ENCODE measurements at regions not wholly inside any gene's neighbourhood (a gene's known extent, or its start where the extent isn't known, plus 50 kb on each side); places are given as distances from the start of the nearest gene placed in this dataset.

- FAIRE-seq (no peak), DNase-seq (ENCODE audit: extremely low spot score, insufficient read length, low read depth) (no peak)
Measured at GRCh38 chr16:64580558-64580957, 541.3 kb downstream of the CDH11 start.

- no peak for FAIRE-seq
- no peak for DNase-seq (ENCODE audit: extremely low spot score, insufficient read length, low read depth)
Measured at GRCh38 chr16:64579712-64580111, 542.2 kb downstream of the CDH11 start.

- no peak for DNase-seq (ENCODE audit: extremely low spot score, insufficient read length, low read depth)
- no peak for FAIRE-seq
Measured at GRCh38 chr16:64545768-64546167, 576.1 kb downstream of the CDH11 start.

- DNase-seq (ENCODE audit: extremely low spot score, insufficient read length, low read depth) (no peak), FAIRE-seq (no peak)
Measured at GRCh38 chr16:64544859-64545258, 577.0 kb downstream of the CDH11 start.

- DNase-seq (ENCODE audit: extremely low spot score, insufficient read length, low read depth) (no peak), FAIRE-seq (no peak)
Measured at GRCh38 chr16:64543441-64543840, 578.4 kb downstream of the CDH11 start.

- no peak for FAIRE-seq
- DNase-seq (ENCODE audit: extremely low spot score, insufficient read length, low read depth) = no peak
Measured at GRCh38 chr16:64543031-64543430, 578.8 kb downstream of the CDH11 start.

GRCh38 chr16:64542152-64542551 is 579.7 kb downstream of the CDH11 start:
- FAIRE-seq = no peak
- no peak for DNase-seq (ENCODE audit: extremely low spot score, insufficient read length, low read depth)

- FAIRE-seq (no peak), DNase-seq (ENCODE audit: extremely low spot score, insufficient read length, low read depth) (no peak)
Measured at GRCh38 chr16:64541621-64542020, 580.2 kb downstream of the CDH11 start.

GRCh38 chr16:64540434-64540833 is 581.4 kb downstream of the CDH11 start:
- no peak for DNase-seq (ENCODE audit: extremely low spot score, insufficient read length, low read depth)
- FAIRE-seq = no peak

- FAIRE-seq (no peak), DNase-seq (ENCODE audit: extremely low spot score, insufficient read length, low read depth) (no peak)
Measured at GRCh38 chr16:64539811-64540371, 582.0 kb downstream of the CDH11 start.

- FAIRE-seq = no peak
- no peak for DNase-seq (ENCODE audit: extremely low spot score, insufficient read length, low read depth)
Measured at GRCh38 chr16:64534180-64534780, 587.6 kb downstream of the CDH11 start.

- FAIRE-seq = no peak
- DNase-seq (ENCODE audit: extremely low spot score, insufficient read length, low read depth) = no peak
Measured at GRCh38 chr16:64532691-64533090, 589.2 kb downstream of the CDH11 start.

- FAIRE-seq (no peak), DNase-seq (ENCODE audit: extremely low spot score, insufficient read length, low read depth) (no peak)
Measured at GRCh38 chr16:64532117-64532516, 589.7 kb downstream of the CDH11 start.

- no peak for DNase-seq (ENCODE audit: extremely low spot score, insufficient read length, low read depth)
- no peak for FAIRE-seq
Measured at GRCh38 chr16:64531401-64531800, 590.5 kb downstream of the CDH11 start.

- DNase-seq (ENCODE audit: extremely low spot score, insufficient read length, low read depth) (no peak), FAIRE-seq (no peak)
Measured at GRCh38 chr16:64522548-64522947, 599.3 kb downstream of the CDH11 start.

GRCh38 chr16:64513871-64514270 is 608.0 kb downstream of the CDH11 start:
- FAIRE-seq = no peak

GRCh38 chr16:64507240-64508024 is 614.4 kb downstream of the CDH11 start:
- DNase-seq (ENCODE audit: extremely low spot score, insufficient read length, low read depth) (no peak), FAIRE-seq (no peak)

More at GRCh38 chr16:64513871-64514270, 608.0 kb downstream of the CDH11 start:
- DNase-seq (ENCODE audit: extremely low spot score, insufficient read length, low read depth) = no peak

GRCh38 chr16:64499211-64499610 is 622.7 kb downstream of the CDH11 start:
- FAIRE-seq (no peak), DNase-seq (ENCODE audit: extremely low spot score, insufficient read length, low read depth) (no peak)

- FAIRE-seq = no peak
- no peak for DNase-seq (ENCODE audit: extremely low spot score, insufficient read length, low read depth)
Measured at GRCh38 chr16:64498363-64498762, 623.5 kb downstream of the CDH11 start.

- DNase-seq (ENCODE audit: extremely low spot score, insufficient read length, low read depth) (no peak), FAIRE-seq (no peak)
Measured at GRCh38 chr16:64493709-64494108, 628.2 kb downstream of the CDH11 start.

GRCh38 chr16:64489449-64489848 is 632.4 kb downstream of the CDH11 start:
- FAIRE-seq (no peak), DNase-seq (ENCODE audit: extremely low spot score, insufficient read length, low read depth) (no peak)
